Gastroesophageal sphincter (tissue), 3 donors: ENCODE measurements at regions not wholly inside any gene's neighbourhood (a gene's known extent, or its start where the extent isn't known, plus 50 kb on each side); places are given as distances from the start of the nearest gene placed in this dataset.

Source experiments
- EP300 ChIP-seq: sonication (generic); formaldehyde crosslinking; IDR thresholded peaks from one replicate; pipeline ENCODE4 v1.6.1; 2017; ENCODE audit warnings: antibody characterized with exemption, mild to moderate bottlenecking
- POLR2A ChIP-seq, 2 donors: fragments of 450-650 bp; IDR thresholded peaks; one replicate each; pipeline ENCODE4 v1.6.1; 2017; ENCODE audit warnings: antibody characterized with exemption in 2 of 2, mild to moderate bottlenecking in 2 of 2, moderate library complexity in 1 of 2
- POLR2AphosphoS5 ChIP-seq: sonication (generic); formaldehyde crosslinking; IDR thresholded peaks from one replicate; pipeline ENCODE4 v1.6.1; 2017; ENCODE audit warnings: antibody characterized with exemption
- TF ChIP-seq, protein P1 (sequence below), 4 experiments: fragments of 200-600 bp in 2 of 4; fragments of 450-650 bp in 2 of 4; sonication (generic) in 1 of 4; IDR thresholded peaks; one replicate each; pipeline ENCODE4 v1.5.1; 2017 to 2019; ENCODE audit warnings: antibody characterized with exemption in 4 of 4, mild to moderate bottlenecking in 2 of 4, moderate library complexity in 2 of 4

DNA sequence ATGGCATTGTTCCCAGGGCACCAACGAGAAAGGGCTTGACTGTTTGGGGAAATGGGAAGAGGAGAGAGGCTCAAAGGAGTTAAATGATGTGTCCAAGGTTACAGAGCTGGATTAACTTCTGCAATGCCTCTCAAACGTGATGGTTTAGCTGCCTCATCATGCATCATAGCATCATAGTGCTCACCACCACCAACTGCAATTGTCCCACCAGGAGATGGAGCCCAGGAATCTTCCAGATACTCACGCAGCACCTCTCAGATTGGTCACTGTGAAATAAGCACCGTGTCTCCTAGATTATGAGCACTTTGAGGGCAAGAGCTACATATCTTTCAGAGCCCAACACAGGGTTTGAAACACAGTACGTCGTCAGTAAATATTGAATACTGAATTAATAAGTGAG is 69.2 kb downstream of the PRSS23 start:
- TF ChIP-seq, protein P1, sequence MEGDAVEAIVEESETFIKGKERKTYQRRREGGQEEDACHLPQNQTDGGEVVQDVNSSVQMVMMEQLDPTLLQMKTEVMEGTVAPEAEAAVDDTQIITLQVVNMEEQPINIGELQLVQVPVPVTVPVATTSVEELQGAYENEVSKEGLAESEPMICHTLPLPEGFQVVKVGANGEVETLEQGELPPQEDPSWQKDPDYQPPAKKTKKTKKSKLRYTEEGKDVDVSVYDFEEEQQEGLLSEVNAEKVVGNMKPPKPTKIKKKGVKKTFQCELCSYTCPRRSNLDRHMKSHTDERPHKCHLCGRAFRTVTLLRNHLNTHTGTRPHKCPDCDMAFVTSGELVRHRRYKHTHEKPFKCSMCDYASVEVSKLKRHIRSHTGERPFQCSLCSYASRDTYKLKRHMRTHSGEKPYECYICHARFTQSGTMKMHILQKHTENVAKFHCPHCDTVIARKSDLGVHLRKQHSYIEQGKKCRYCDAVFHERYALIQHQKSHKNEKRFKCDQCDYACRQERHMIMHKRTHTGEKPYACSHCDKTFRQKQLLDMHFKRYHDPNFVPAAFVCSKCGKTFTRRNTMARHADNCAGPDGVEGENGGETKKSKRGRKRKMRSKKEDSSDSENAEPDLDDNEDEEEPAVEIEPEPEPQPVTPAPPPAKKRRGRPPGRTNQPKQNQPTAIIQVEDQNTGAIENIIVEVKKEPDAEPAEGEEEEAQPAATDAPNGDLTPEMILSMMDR (IDR thresholded peaks at IDR 0.05) = no peak
- TF ChIP-seq POLR2AphosphoS5 (no peak), POLR2A (IDR thresholded peaks at IDR 0.05) (no peak), EP300 (no peak)
